Natural killer cell treated with Interleukin-12 subunit alpha and Interleukin-12 subunit beta and Interleukin-15 and Interleukin-18, amount 100 ng/mL, for 72 hours (primary cell): ENCODE measurements at regions not wholly inside any gene's neighbourhood (a gene's known extent, or its start where the extent isn't known, plus 50 kb on each side); places are given as distances from the start of the nearest gene placed in this dataset.

Source experiments
- ATAC-seq, 2 donors: fragments of 150-1000 bp; cut with Tn5 transposase in 1 of 2; sonication (Bioruptor Pico), chemical (Tn5 transposase) in 1 of 2; 2 replicates each; pipeline ENCODE4 v1.10.0; 2021
- DNase-seq: peaks from one replicate; pipeline ENCODE4 v3.0.0; 2022; ENCODE audit warnings: low spot score
- H3K27ac Mint-ChIP-seq, 2 donors: 1 replicate in 1 of 2; 2 replicates in 1 of 2; pipeline ENCODE4 v1.8.0; 2022; ENCODE audit warnings: mixed read lengths in 2 of 2, mild to moderate bottlenecking in 1 of 2, moderate library complexity in 1 of 2
- H3K27me3 Mint-ChIP-seq, 2 donors: 1 replicate in 1 of 2; 2 replicates in 1 of 2; pipeline ENCODE4 v1.8.0; 2022; ENCODE audit warnings: mixed read lengths in 2 of 2
- H3K36me3 Mint-ChIP-seq: one replicate; pipeline ENCODE4 v1.8.0; 2022; ENCODE audit warnings: mixed read lengths
- H3K4me1 Mint-ChIP-seq, 2 donors: 1 replicate in 1 of 2; 2 replicates in 1 of 2; pipeline ENCODE4 v1.8.0; 2022; ENCODE audit warnings: low read depth in 2 of 2, mixed read lengths in 2 of 2, mild to moderate bottlenecking in 1 of 2
- H3K4me3 Mint-ChIP-seq: one replicate; pipeline ENCODE4 v1.8.0; 2022; ENCODE audit warnings: mixed read lengths
- H3K9me3 Mint-ChIP-seq: 2 replicates; pipeline ENCODE4 v1.8.0; 2022; ENCODE audit warnings: mixed read lengths

GRCh38 chr18:52278191-52278590 is 61.8 kb upstream of the DCC start:
- no peaks in the 10 kb centered on the region for H3K27me3 Mint-ChIP-seq
- no peaks in the 10 kb centered on the region for H3K36me3 Mint-ChIP-seq
- no peak overlapping the region for H3K4me3 Mint-ChIP-seq
- peaks cover 3% of the 10 kb centered on the region for H3K9me3 Mint-ChIP-seq
- DNase-seq (no peak), ATAC-seq (no peak)
- H3K4me1 Mint-ChIP-seq, result no peaks in the 10 kb centered on the region
- no peak overlapping the region for H3K27ac Mint-ChIP-seq

GRCh38 chr18:52280702-52281101 is 59.3 kb upstream of the DCC start:
- ATAC-seq, result no peak
- no peak overlapping the region for H3K27ac Mint-ChIP-seq
- no peaks in the 10 kb centered on the region for H3K4me1 Mint-ChIP-seq
- no peak for DNase-seq
- H3K36me3 Mint-ChIP-seq, result no peaks in the 10 kb centered on the region
- H3K9me3 Mint-ChIP-seq, result peaks cover 6% of the 10 kb centered on the region
- H3K4me3 Mint-ChIP-seq, result no peak overlapping the region
- no peaks in the 10 kb centered on the region for H3K27me3 Mint-ChIP-seq

DNA sequence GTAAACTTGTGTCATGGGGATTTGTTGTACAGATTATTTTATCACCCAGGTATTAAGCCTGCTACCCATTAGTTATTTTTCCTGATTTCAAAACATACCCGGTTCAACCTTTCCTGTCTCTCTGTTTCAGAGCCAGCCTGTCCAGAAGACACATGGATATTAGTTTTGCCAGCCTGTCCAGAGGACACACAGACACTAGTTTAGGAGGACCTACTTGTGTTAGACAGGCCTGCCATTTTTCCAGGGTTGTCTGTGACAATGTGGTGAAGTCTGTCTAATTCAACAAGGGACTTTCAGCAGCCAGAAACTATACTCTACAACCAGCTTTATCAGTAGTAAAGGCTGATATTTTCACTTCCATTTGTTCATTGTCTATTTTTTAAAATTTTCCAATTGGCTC is 56.1 kb upstream of the DCC start:
- Mint-ChIP-seq H3K27me3 (no peaks in the 10 kb centered on the region), H3K9me3 (peaks cover 6% of the 10 kb centered on the region), H3K4me3 (no peak overlapping the region), H3K36me3 (no peaks in the 10 kb centered on the region), H3K4me1 (no peaks in the 10 kb centered on the region), H3K27ac (no peak overlapping the region)
- ATAC-seq, result no peak
- DNase-seq, result no peak

- DNase-seq (no peak), ATAC-seq (no peak)
- Mint-ChIP-seq H3K4me3 (no peak overlapping the region), H3K9me3 (peaks cover 3% of the 10 kb centered on the region), H3K27ac (no peak overlapping the region), H3K36me3 (no peaks in the 10 kb centered on the region), H3K27me3 (no peaks in the 10 kb centered on the region), H3K4me1 (no peaks in the 10 kb centered on the region)
Measured at GRCh38 chr18:52286675-52287074, 53.3 kb upstream of the DCC start.

GRCh38 chr18:52287151-52287550 is 52.8 kb upstream of the DCC start:
- no peaks in the 10 kb centered on the region for H3K4me1 Mint-ChIP-seq
- H3K27ac Mint-ChIP-seq, result no peak overlapping the region
- DNase-seq (no peak), ATAC-seq (no peak)
- H3K27me3 Mint-ChIP-seq, result no peaks in the 10 kb centered on the region
- no peak overlapping the region for H3K4me3 Mint-ChIP-seq
- H3K36me3 Mint-ChIP-seq, result no peaks in the 10 kb centered on the region
- peaks cover 3% of the 10 kb centered on the region for H3K9me3 Mint-ChIP-seq

- Mint-ChIP-seq H3K36me3 (no peaks in the 10 kb centered on the region), H3K4me1 (no peaks in the 10 kb centered on the region), H3K9me3 (peaks cover 3% of the 10 kb centered on the region), H3K27ac (no peak overlapping the region), H3K4me3 (no peak overlapping the region), H3K27me3 (no peaks in the 10 kb centered on the region)
- DNase-seq (no peak), ATAC-seq (no peak)
Measured at GRCh38 chr18:52288403-52289004, 51.5 kb upstream of the DCC start.

GRCh38 chr18:52289392-52289791 is 50.6 kb upstream of the DCC start:
- no peak overlapping the region for H3K27ac Mint-ChIP-seq
- H3K36me3 Mint-ChIP-seq, result no peaks in the 10 kb centered on the region
- DNase-seq, result no peak
- no peaks in the 10 kb centered on the region for H3K4me1 Mint-ChIP-seq
- no peak for ATAC-seq
- H3K4me3 Mint-ChIP-seq, result no peak overlapping the region
- peaks cover 5% of the 10 kb centered on the region for H3K9me3 Mint-ChIP-seq
- no peaks in the 10 kb centered on the region for H3K27me3 Mint-ChIP-seq
